ENCODE measurements at regions not wholly inside any gene's neighbourhood (a gene's known extent, or its start where the extent isn't known, plus 50 kb on each side); places are given as distances from the start of the nearest gene placed in this dataset.

GRCh38 chr2:52710810-52711618 lies 1056.6 kb upstream of the CHAC2 start:
- WGBS = 65% methylated on average over 5 of the region's 5 CpGs
- Histone ChIP-seq H3K9me3 (no peaks in the 10 kb centered on the region), H3K27me3 (no peaks in the 10 kb centered on the region), H3K36me3 (no peaks in the 10 kb centered on the region), H3K4me3 (no peak overlapping the region), H3K4me1 (no peaks in the 10 kb centered on the region), H3K27ac (no peak overlapping the region)
- no peak for DNase-seq (ENCODE audit: low spot score in 2 of 2)
- no peak for TF ChIP-seq POLR2A (IDR thresholded peaks at IDR 0.05)
- TF ChIP-seq EP300 (IDR thresholded peaks at IDR 0.05) = no peak
- TF ChIP-seq POLR2AphosphoS5 (IDR thresholded peaks at IDR 0.05) = no peak
- no peak for TF ChIP-seq CTCF (IDR thresholded peaks at IDR 0.05)

DNA sequence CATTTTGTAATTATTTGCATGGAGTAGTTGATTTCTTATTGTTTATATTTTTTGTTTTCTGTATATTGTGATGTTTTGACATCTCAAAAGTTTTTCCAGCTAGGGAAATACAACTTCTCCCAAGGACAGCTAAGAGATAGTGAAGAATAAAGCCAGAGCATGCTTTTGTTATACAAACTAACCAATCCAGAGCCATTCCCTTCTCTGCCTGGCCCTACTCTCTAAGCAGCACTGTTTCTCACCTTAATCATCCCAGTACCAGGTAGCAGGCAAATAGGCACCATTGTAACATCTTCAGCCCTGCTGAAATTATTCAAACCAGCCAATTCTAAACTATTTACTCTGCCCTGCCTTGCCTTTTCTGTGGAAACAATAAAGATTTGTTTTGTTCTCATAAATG lies 1063.4 kb upstream of the CHAC2 start:
- TF ChIP-seq CTCF (IDR thresholded peaks at IDR 0.05) (no peak), EP300 (IDR thresholded peaks at IDR 0.05) (no peak), POLR2AphosphoS5 (IDR thresholded peaks at IDR 0.05) (no peak), POLR2A (IDR thresholded peaks at IDR 0.05) (no peak)
- H3K4me3 ChIP-seq = no peak overlapping the region
- DNase-seq (ENCODE audit: low spot score in 2 of 2) = no peak
- no peaks in the 10 kb centered on the region for H3K9me3 ChIP-seq
- no peaks in the 10 kb centered on the region for H3K36me3 ChIP-seq
- H3K4me1 ChIP-seq = no peaks in the 10 kb centered on the region
- H3K27ac ChIP-seq = no peak overlapping the region
- no peaks in the 10 kb centered on the region for H3K27me3 ChIP-seq

DNA sequence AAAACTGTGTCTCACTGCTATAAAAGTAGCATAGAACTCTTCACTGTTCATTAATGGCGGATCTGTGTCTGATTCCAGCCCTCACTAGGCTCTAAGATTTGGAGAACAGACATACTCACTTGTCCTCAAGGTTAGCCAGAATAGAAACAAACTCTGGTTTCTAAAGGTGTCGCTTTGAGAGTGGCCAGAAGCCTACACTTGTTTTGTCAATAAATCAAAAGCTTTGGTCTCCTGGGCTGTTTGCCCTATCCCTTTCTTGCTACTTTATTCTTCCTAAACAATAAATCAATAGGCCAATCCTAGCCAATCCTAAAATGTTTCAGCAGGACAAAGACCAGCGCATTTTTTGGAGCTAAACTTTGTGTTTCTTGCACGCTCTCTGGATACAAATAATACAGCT lies 1064.6 kb upstream of the CHAC2 start:
- H3K36me3 ChIP-seq = no peaks in the 10 kb centered on the region
- no peak for DNase-seq (ENCODE audit: low spot score in 2 of 2)
- no peak overlapping the region for H3K27ac ChIP-seq
- no peaks in the 10 kb centered on the region for H3K27me3 ChIP-seq
- WGBS = 72% methylated on average over 4 of the region's 4 CpGs
- TF ChIP-seq CTCF (IDR thresholded peaks at IDR 0.05) = no peak
- TF ChIP-seq POLR2AphosphoS5 (IDR thresholded peaks at IDR 0.05) = no peak
- TF ChIP-seq POLR2A (IDR thresholded peaks at IDR 0.05) = no peak
- TF ChIP-seq EP300 (IDR thresholded peaks at IDR 0.05) = no peak
- H3K4me1 ChIP-seq = no peaks in the 10 kb centered on the region
- no peaks in the 10 kb centered on the region for H3K9me3 ChIP-seq
- H3K4me3 ChIP-seq = no peak overlapping the region

DNA sequence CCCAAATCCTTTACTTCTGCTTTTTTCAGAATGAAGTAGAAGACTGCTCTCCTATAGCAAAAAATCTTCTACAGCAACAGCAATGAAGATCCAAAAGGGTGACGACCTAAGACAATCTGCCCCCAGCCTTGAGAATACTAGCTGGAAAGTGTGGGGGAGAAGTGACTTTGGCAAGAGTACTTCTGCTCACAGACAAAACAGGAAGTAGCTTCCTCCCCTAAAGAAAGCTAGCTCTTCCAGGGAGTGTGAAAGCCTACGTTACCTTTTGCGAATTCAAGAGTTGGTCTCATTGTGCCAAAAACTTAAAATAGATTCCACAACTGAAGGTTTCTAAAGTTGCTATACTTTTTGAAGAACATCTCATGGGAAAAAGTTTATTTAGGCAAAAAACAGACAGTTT lies 1069.2 kb upstream of the CHAC2 start:
- Histone ChIP-seq H3K9me3 (no peaks in the 10 kb centered on the region), H3K4me3 (no peak overlapping the region), H3K27ac (no peak overlapping the region), H3K4me1 (no peaks in the 10 kb centered on the region), H3K36me3 (no peaks in the 10 kb centered on the region), H3K27me3 (no peaks in the 10 kb centered on the region)
- no peak for DNase-seq (ENCODE audit: low spot score in 2 of 2)
- WGBS = 64% methylated on average over 3 of the region's 3 CpGs
- TF ChIP-seq POLR2A (IDR thresholded peaks at IDR 0.05) = no peak
- no peak for TF ChIP-seq EP300 (IDR thresholded peaks at IDR 0.05)
- no peak for TF ChIP-seq POLR2AphosphoS5 (IDR thresholded peaks at IDR 0.05)
- no peak for TF ChIP-seq CTCF (IDR thresholded peaks at IDR 0.05)

- no peak overlapping the region for H3K4me3 ChIP-seq
- H3K27me3 ChIP-seq = no peaks in the 10 kb centered on the region
- no peak overlapping the region for H3K27ac ChIP-seq
- WGBS = 93% methylated on average over 4 of the region's 4 CpGs
- DNase-seq (ENCODE audit: low spot score in 2 of 2) = no peak
- no peaks in the 10 kb centered on the region for H3K36me3 ChIP-seq
- no peaks in the 10 kb centered on the region for H3K9me3 ChIP-seq
- TF ChIP-seq CTCF (IDR thresholded peaks at IDR 0.05) (no peak), POLR2A (IDR thresholded peaks at IDR 0.05) (no peak), POLR2AphosphoS5 (IDR thresholded peaks at IDR 0.05) (no peak)
- H3K4me1 ChIP-seq = no peaks in the 10 kb centered on the region
Observed at GRCh38 chr2:52697690-52698089, 1069.9 kb upstream of the CHAC2 start.

Data from suprapubic skin (tissue), 4 donors.